NCI-H1436 treated with DMSO at 0.1 percent for 48 hours (cell line): ENCODE measurements at regions not wholly inside any gene's neighbourhood (a gene's known extent, or its start where the extent isn't known, plus 50 kb on each side); places are given as distances from the start of the nearest gene placed in this dataset.

ENCODE experiments used
- DNase-seq: peaks from one replicate; lab custom pipeline; 2025; lab: John Stamatoyannopoulos, UW

- no peak for DNase-seq
These were observed 132.7 kb upstream of the NDUFV2 start for GRCh38 chr18:8969639-8970390.

- DNase-seq = no peak
These were observed 131.7 kb upstream of the NDUFV2 start for GRCh38 chr18:8970843-8971242.

GRCh38 chr18:8972116-8972515, 130.4 kb upstream of the NDUFV2 start:
- DNase-seq = peak; percentile 10

- no peak for DNase-seq
These were observed 128.2 kb upstream of the NDUFV2 start for GRCh38 chr18:8974279-8974678.

- DNase-seq = no peak
These were observed 127.8 kb upstream of the NDUFV2 start for GRCh38 chr18:8974696-8975095.

- DNase-seq = no peak
These were observed 126.9 kb upstream of the NDUFV2 start for GRCh38 chr18:8975624-8976023.

- DNase-seq = no peak
These were observed 125.9 kb upstream of the NDUFV2 start for GRCh38 chr18:8976606-8977005.

- no peak for DNase-seq
These were observed 125.3 kb upstream of the NDUFV2 start for GRCh38 chr18:8977166-8977565.

GRCh38 chr18:8977701-8978100, 124.8 kb upstream of the NDUFV2 start:
- DNase-seq = no peak

- DNase-seq = no peak
These were observed 124.1 kb upstream of the NDUFV2 start for GRCh38 chr18:8978394-8978793.

GRCh38 chr18:8979258-8979988, 123.1 kb upstream of the NDUFV2 start:
- no peak for DNase-seq

GRCh38 chr18:8980496-8980895, 122.0 kb upstream of the NDUFV2 start:
- DNase-seq = no peak

GRCh38 chr18:8980918-8981317, 121.6 kb upstream of the NDUFV2 start:
- DNase-seq = no peak

GRCh38 chr18:8982416-8983183, 119.9 kb upstream of the NDUFV2 start:
- peak; percentile 27 for DNase-seq

- no peak for DNase-seq
These were observed 119.3 kb upstream of the NDUFV2 start for GRCh38 chr18:8983195-8983594.

- no peak for DNase-seq
These were observed 118.3 kb upstream of the NDUFV2 start for GRCh38 chr18:8984131-8984721.

GRCh38 chr18:8987241-8987640, 115.3 kb upstream of the NDUFV2 start:
- no peak for DNase-seq

- peak; percentile 30 for DNase-seq
These were observed 114.1 kb upstream of the NDUFV2 start for GRCh38 chr18:8988260-8988871.

GRCh38 chr18:8989017-8989416, 113.5 kb upstream of the NDUFV2 start:
- DNase-seq = no peak

- no peak for DNase-seq
These were observed 112.6 kb upstream of the NDUFV2 start for GRCh38 chr18:8989855-8990254.

- DNase-seq = no peak
These were observed 112.0 kb upstream of the NDUFV2 start for GRCh38 chr18:8990276-8991031.
